ENCODE measurements at regions not wholly inside any gene's neighbourhood (a gene's known extent, or its start where the extent isn't known, plus 50 kb on each side); places are given as distances from the start of the nearest gene placed in this dataset.

DNA sequence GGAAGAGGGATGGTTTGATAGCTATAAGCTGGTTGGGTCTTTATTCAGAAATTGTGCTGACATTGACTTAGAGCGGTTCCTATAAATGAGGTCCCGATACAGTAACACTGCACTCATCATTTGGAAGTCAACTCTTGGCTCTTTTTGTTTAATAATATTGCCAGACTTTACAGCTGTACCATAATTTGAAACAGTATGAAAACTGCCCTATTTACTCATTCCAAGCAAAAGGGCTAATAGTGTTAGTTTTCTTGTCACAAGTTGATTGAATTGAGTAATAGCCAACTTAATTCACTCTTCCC lies 128.4 kb upstream of the LIMCH1 start:
- no peaks in the 10 kb centered on the region for H3K27me3 ChIP-seq (ENCODE audit: control insufficient read depth, insufficient read depth, low read length)
- no peak overlapping the region for H3K4me3 ChIP-seq (ENCODE audit: low read depth, low read length)
- no peaks in the 10 kb centered on the region for H3K9me3 ChIP-seq (ENCODE audit: control insufficient read depth, insufficient read depth, low read length)
- peaks cover 21% of the 10 kb centered on the region for H3K4me1 ChIP-seq (ENCODE audit: control insufficient read depth, insufficient read depth, low read length)
- no peaks in the 10 kb centered on the region for H3K36me3 ChIP-seq (ENCODE audit: control insufficient read depth, insufficient read depth, low read length)
- H3K27ac ChIP-seq (ENCODE audit: low read depth, low read length) = no peak overlapping the region
- H3K9ac ChIP-seq (ENCODE audit: low read depth, low read length) = no peak overlapping the region

DNA sequence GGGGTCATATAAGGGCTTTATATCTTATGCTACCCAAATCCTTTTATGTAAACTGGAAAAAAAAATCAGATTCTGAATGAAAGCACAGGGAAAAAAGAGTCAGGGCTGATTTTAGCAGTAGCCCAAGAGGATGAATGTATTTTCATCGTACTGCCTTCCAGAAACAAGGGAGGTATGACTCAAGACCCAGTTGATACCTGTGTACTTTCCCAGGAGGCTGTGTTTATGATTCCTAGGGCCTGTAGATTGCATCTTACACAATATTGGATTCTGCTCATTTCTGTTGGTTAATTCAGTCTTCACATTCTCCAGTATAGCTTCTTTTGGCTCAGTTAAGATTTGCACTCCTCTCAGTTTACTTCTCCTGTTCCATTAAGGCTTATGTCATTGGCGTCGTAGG lies 127.9 kb upstream of the LIMCH1 start:
- H3K9ac ChIP-seq (ENCODE audit: low read depth, low read length) = no peak overlapping the region

GRCh38 chr4:41413670-41414411 lies 124.1 kb upstream of the LIMCH1 start:
- Histone ChIP-seq H3K9ac (ENCODE audit: low read depth, low read length) (no peak overlapping the region), H3K27me3 (ENCODE audit: control insufficient read depth, insufficient read depth, low read length) (no peaks in the 10 kb centered on the region), H3K4me3 (ENCODE audit: low read depth, low read length) (no peak overlapping the region), H3K9me3 (ENCODE audit: control insufficient read depth, insufficient read depth, low read length) (no peaks in the 10 kb centered on the region), H3K27ac (ENCODE audit: low read depth, low read length) (no peak overlapping the region), H3K36me3 (ENCODE audit: control insufficient read depth, insufficient read depth, low read length) (no peaks in the 10 kb centered on the region), H3K4me1 (ENCODE audit: control insufficient read depth, insufficient read depth, low read length) (peaks cover 31% of the 10 kb centered on the region)

More for the DNA sequence above, 127.9 kb upstream of the LIMCH1 start:
- Histone ChIP-seq H3K27ac (ENCODE audit: low read depth, low read length) (no peak overlapping the region), H3K36me3 (ENCODE audit: control insufficient read depth, insufficient read depth, low read length) (no peaks in the 10 kb centered on the region), H3K27me3 (ENCODE audit: control insufficient read depth, insufficient read depth, low read length) (no peaks in the 10 kb centered on the region), H3K9me3 (ENCODE audit: control insufficient read depth, insufficient read depth, low read length) (no peaks in the 10 kb centered on the region), H3K4me3 (ENCODE audit: low read depth, low read length) (no peak overlapping the region), H3K4me1 (ENCODE audit: control insufficient read depth, insufficient read depth, low read length) (peaks cover 21% of the 10 kb centered on the region)

DNA sequence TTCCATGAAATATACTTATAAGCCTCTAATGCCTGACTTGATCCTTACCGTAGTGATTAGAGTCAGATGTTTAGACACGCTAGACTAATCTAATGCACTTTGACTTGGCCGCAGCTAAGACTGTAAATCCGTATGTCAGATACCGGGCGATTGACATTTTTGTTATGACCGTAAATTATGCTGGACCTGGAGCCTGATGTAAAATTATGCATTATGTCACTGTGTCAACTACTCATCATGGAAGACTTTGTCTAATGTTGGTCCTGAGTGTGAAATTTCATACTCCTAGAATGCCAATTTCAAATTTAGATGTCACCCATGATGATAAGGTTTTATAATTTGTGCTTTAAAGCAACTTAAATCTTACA lies 123.6 kb upstream of the LIMCH1 start:
- H3K36me3 ChIP-seq (ENCODE audit: control insufficient read depth, insufficient read depth, low read length) = no peaks in the 10 kb centered on the region
- no peak overlapping the region for H3K4me3 ChIP-seq (ENCODE audit: low read depth, low read length)
- peaks cover 31% of the 10 kb centered on the region for H3K4me1 ChIP-seq (ENCODE audit: control insufficient read depth, insufficient read depth, low read length)
- no peak overlapping the region for H3K27ac ChIP-seq (ENCODE audit: low read depth, low read length)
- no peaks in the 10 kb centered on the region for H3K27me3 ChIP-seq (ENCODE audit: control insufficient read depth, insufficient read depth, low read length)
- H3K9ac ChIP-seq (ENCODE audit: low read depth, low read length) = no peak overlapping the region
- no peaks in the 10 kb centered on the region for H3K9me3 ChIP-seq (ENCODE audit: control insufficient read depth, insufficient read depth, low read length)

GRCh38 chr4:41418444-41418843 lies 119.5 kb upstream of the LIMCH1 start:
- Histone ChIP-seq H3K4me3 (ENCODE audit: low read depth, low read length) (no peak overlapping the region), H3K4me1 (ENCODE audit: control insufficient read depth, insufficient read depth, low read length) (peaks cover 13% of the 10 kb centered on the region; the same call in 1 of the 2 replicates), H3K27ac (ENCODE audit: low read depth, low read length) (peak overlapping the region; percentile 16), H3K9ac (ENCODE audit: low read depth, low read length) (no peak overlapping the region), H3K36me3 (ENCODE audit: control insufficient read depth, insufficient read depth, low read length) (no peaks in the 10 kb centered on the region), H3K9me3 (ENCODE audit: control insufficient read depth, insufficient read depth, low read length) (no peaks in the 10 kb centered on the region), H3K27me3 (ENCODE audit: control insufficient read depth, insufficient read depth, low read length) (no peaks in the 10 kb centered on the region)

DNA sequence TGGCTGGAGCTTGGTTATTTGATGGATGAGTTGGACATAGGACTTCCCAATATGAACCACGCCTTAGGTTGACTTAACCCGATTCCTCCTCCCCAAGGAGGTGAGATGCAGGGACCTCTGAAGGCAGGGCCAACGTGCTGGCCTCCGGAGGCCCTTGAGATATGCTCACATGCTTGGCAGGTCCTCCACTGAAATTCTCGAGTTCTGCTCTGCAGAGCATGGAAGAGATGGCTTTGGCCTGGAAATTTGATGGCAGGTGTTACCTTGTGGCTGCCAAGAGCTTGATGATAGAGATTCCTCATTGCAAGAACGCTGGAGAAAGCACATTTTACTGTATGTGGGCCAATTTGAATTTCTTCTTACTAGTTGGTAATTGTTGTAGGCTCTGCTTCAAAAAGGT lies 117.4 kb upstream of the LIMCH1 start:
- no peak overlapping the region for H3K27ac ChIP-seq (ENCODE audit: low read depth, low read length)
- peaks cover 13% of the 10 kb centered on the region; the same call in 1 of the 2 replicates for H3K4me1 ChIP-seq (ENCODE audit: control insufficient read depth, insufficient read depth, low read length)
- no peaks in the 10 kb centered on the region for H3K36me3 ChIP-seq (ENCODE audit: control insufficient read depth, insufficient read depth, low read length)

GRCh38 chr4:41423117-41423516 lies 114.8 kb upstream of the LIMCH1 start:
- peaks cover 21% of the 10 kb centered on the region for H3K4me1 ChIP-seq (ENCODE audit: control insufficient read depth, insufficient read depth, low read length)
- no peaks in the 10 kb centered on the region for H3K27me3 ChIP-seq (ENCODE audit: control insufficient read depth, insufficient read depth, low read length)
- no peak overlapping the region for H3K9ac ChIP-seq (ENCODE audit: low read depth, low read length)
- H3K27ac ChIP-seq (ENCODE audit: low read depth, low read length) = no peak overlapping the region
- no peaks in the 10 kb centered on the region for H3K9me3 ChIP-seq (ENCODE audit: control insufficient read depth, insufficient read depth, low read length)
- no peak overlapping the region for H3K4me3 ChIP-seq (ENCODE audit: low read depth, low read length)
- H3K36me3 ChIP-seq (ENCODE audit: control insufficient read depth, insufficient read depth, low read length) = no peaks in the 10 kb centered on the region

More for the DNA sequence above, 117.4 kb upstream of the LIMCH1 start:
- H3K4me3 ChIP-seq (ENCODE audit: low read depth, low read length) = no peak overlapping the region
- no peaks in the 10 kb centered on the region for H3K9me3 ChIP-seq (ENCODE audit: control insufficient read depth, insufficient read depth, low read length)
- no peak overlapping the region for H3K9ac ChIP-seq (ENCODE audit: low read depth, low read length)
- no peaks in the 10 kb centered on the region for H3K27me3 ChIP-seq (ENCODE audit: control insufficient read depth, insufficient read depth, low read length)

GRCh38 chr4:41424522-41424921 lies 113.4 kb upstream of the LIMCH1 start:
- no peak overlapping the region for H3K27ac ChIP-seq (ENCODE audit: low read depth, low read length)
- H3K27me3 ChIP-seq (ENCODE audit: control insufficient read depth, insufficient read depth, low read length) = no peaks in the 10 kb centered on the region

GRCh38 chr4:41425650-41426049 lies 112.3 kb upstream of the LIMCH1 start:
- Histone ChIP-seq H3K4me3 (ENCODE audit: low read depth, low read length) (no peak overlapping the region), H3K27ac (ENCODE audit: low read depth, low read length) (no peak overlapping the region), H3K36me3 (ENCODE audit: control insufficient read depth, insufficient read depth, low read length) (no peaks in the 10 kb centered on the region), H3K9me3 (ENCODE audit: control insufficient read depth, insufficient read depth, low read length) (no peaks in the 10 kb centered on the region), H3K4me1 (ENCODE audit: control insufficient read depth, insufficient read depth, low read length) (peaks cover 26% of the 10 kb centered on the region), H3K9ac (ENCODE audit: low read depth, low read length) (no peak overlapping the region), H3K27me3 (ENCODE audit: control insufficient read depth, insufficient read depth, low read length) (no peaks in the 10 kb centered on the region)

More at GRCh38 chr4:41424522-41424921, 113.4 kb upstream of the LIMCH1 start:
- H3K4me1 ChIP-seq (ENCODE audit: control insufficient read depth, insufficient read depth, low read length) = peaks cover 25% of the 10 kb centered on the region
- H3K9me3 ChIP-seq (ENCODE audit: control insufficient read depth, insufficient read depth, low read length) = no peaks in the 10 kb centered on the region
- H3K36me3 ChIP-seq (ENCODE audit: control insufficient read depth, insufficient read depth, low read length) = no peaks in the 10 kb centered on the region
- no peak overlapping the region for H3K9ac ChIP-seq (ENCODE audit: low read depth, low read length)
- H3K4me3 ChIP-seq (ENCODE audit: low read depth, low read length) = no peak overlapping the region

DNA sequence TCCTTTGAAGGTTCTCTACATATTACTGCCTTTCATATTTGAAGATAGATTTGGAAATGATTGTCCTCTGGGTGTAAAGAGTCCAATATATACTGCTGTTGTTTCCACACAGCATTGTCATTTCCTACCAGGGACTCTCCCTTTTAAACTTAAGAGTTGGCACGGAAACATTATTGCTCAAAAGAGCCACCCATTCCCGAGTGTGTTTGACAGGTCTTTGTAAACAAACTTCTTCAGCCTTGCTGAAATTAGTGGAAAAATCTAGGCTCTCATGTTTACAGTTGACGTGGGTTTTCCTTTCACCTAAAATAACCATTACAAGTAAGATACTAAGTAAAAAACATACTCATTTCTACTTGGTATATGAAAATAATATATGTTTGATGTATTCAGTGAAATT lies 111.4 kb upstream of the LIMCH1 start:
- no peak overlapping the region for H3K4me3 ChIP-seq (ENCODE audit: low read depth, low read length)
- H3K27me3 ChIP-seq (ENCODE audit: control insufficient read depth, insufficient read depth, low read length) = no peaks in the 10 kb centered on the region
- no peak overlapping the region for H3K27ac ChIP-seq (ENCODE audit: low read depth, low read length)
- no peaks in the 10 kb centered on the region for H3K9me3 ChIP-seq (ENCODE audit: control insufficient read depth, insufficient read depth, low read length)
- H3K9ac ChIP-seq (ENCODE audit: low read depth, low read length) = no peak overlapping the region
- peaks cover 35% of the 10 kb centered on the region for H3K4me1 ChIP-seq (ENCODE audit: control insufficient read depth, insufficient read depth, low read length)
- no peaks in the 10 kb centered on the region for H3K36me3 ChIP-seq (ENCODE audit: control insufficient read depth, insufficient read depth, low read length)

GRCh38 chr4:41427306-41427882 lies 110.6 kb upstream of the LIMCH1 start:
- peaks cover 43% of the 10 kb centered on the region for H3K4me1 ChIP-seq (ENCODE audit: control insufficient read depth, insufficient read depth, low read length)
- H3K36me3 ChIP-seq (ENCODE audit: control insufficient read depth, insufficient read depth, low read length) = no peaks in the 10 kb centered on the region
- no peak overlapping the region for H3K27ac ChIP-seq (ENCODE audit: low read depth, low read length)

More at GRCh38 chr4:41427306-41427882, 110.6 kb upstream of the LIMCH1 start:
- Histone ChIP-seq H3K4me3 (ENCODE audit: low read depth, low read length) (no peak overlapping the region), H3K9ac (ENCODE audit: low read depth, low read length) (no peak overlapping the region), H3K9me3 (ENCODE audit: control insufficient read depth, insufficient read depth, low read length) (no peaks in the 10 kb centered on the region), H3K27me3 (ENCODE audit: control insufficient read depth, insufficient read depth, low read length) (no peaks in the 10 kb centered on the region)

Data from HUES48 (cell line).